Adipocyte (in vitro differentiated cells): ENCODE measurements at regions not wholly inside any gene's neighbourhood (a gene's known extent, or its start where the extent isn't known, plus 50 kb on each side); places are given as distances from the start of the nearest gene placed in this dataset.

Experiments used
- DNase-seq: peaks from one replicate; pipeline ENCODE4 v3.0.0-alpha.2; 2015; ENCODE audit warnings: low read depth
- H3K27me3 ChIP-seq: replicated peaks from 2 replicates; pipeline ENCODE4 v1.7.0; 2013; ENCODE audit warnings: mild to moderate bottlenecking, low read length, moderate library complexity; ENCODE audit not compliant: control insufficient read depth, insufficient read depth
- H3K36me3 ChIP-seq: 2 replicates; pipeline ENCODE4 v1.7.0; 2013; ENCODE audit warnings: low read length, mild to moderate bottlenecking, moderate library complexity; ENCODE audit not compliant: control insufficient read depth, insufficient read depth, severe bottlenecking
- H3K4me1 ChIP-seq: 2 replicates; pipeline ENCODE4 v1.7.0; 2013; ENCODE audit warnings: mild to moderate bottlenecking, low read length, moderate library complexity; ENCODE audit not compliant: control insufficient read depth, insufficient read depth
- H3K4me3 ChIP-seq: 2 replicates; pipeline ENCODE4 v1.7.0; 2013; ENCODE audit warnings: mild to moderate bottlenecking, low read length, moderate library complexity
- H3K9ac ChIP-seq: 2 replicates; pipeline ENCODE4 v1.7.0; 2013; ENCODE audit warnings: mild to moderate bottlenecking, low read length, moderate library complexity
- H3K9me3 ChIP-seq: 2 replicates; pipeline ENCODE4 v1.7.0; 2013; ENCODE audit warnings: mild to moderate bottlenecking, low read length, moderate library complexity; ENCODE audit not compliant: control insufficient read depth

DNA sequence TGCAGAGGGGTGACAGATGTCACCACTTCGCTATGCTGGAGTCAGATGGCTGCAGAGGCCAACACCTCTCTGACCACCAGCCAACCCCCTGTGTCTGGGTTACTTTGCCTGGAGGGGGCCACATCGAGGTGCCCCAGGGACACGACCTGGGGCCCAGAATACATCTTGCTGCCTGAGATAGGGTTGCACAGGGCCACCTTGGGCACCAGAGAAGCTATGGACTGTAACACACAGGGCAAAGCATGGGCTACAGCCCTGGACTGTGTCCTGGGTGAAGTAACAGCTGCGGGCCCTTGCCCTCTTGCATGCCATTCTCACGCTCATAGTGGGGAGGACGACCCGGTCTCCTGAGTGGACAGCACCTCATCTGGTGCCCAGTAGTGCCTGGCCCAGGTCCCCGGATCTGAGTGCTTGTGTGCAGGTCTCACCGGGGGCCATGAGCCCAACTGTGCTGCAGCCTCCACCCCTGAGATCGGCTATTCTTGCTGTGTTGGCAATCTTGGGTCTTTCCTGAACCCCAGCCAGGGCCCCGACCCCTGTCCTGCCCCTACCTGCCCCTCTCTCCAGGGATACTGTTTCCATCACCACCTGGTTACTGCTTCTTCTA lies 115.2 kb upstream of the GDF10 start:
- H3K9me3 ChIP-seq, result no peaks in the 10 kb centered on the region
- H3K36me3 ChIP-seq, result no peaks in the 10 kb centered on the region
- DNase-seq, result no peak
- no peak overlapping the region for H3K4me3 ChIP-seq
- H3K9ac ChIP-seq, result no peak overlapping the region
- no peaks in the 10 kb centered on the region for H3K27me3 ChIP-seq
- peaks cover 24% of the 10 kb centered on the region for H3K4me1 ChIP-seq

- DNase-seq, result no peak
- H3K4me3 ChIP-seq, result no peak overlapping the region
- no peaks in the 10 kb centered on the region for H3K27me3 ChIP-seq
- no peaks in the 10 kb centered on the region for H3K36me3 ChIP-seq
- H3K4me1 ChIP-seq, result peaks cover 23% of the 10 kb centered on the region
- no peak overlapping the region for H3K9ac ChIP-seq
- no peaks in the 10 kb centered on the region for H3K9me3 ChIP-seq
These were observed 113.1 kb upstream of the GDF10 start for GRCh38 chr10:47186941-47187340.

DNA sequence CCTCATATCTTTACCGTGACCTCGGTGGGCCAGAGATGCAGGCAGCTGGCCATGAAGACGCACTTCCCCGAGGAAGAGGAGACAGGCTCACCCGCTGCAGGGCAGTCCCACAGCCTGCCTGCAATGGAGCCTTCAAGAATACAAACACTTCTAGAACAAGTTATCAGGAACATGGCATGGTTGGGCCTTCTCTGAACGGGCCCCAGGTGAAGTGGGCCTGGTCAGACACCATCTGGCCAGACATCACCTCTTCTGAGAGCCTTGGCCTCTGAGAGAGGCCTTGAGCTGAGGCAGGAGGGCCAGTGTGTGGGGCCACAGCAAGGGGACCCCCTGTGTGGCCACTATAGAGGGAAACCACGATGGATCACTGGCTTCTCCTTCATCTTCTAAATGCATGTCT lies 112.4 kb upstream of the GDF10 start:
- Histone ChIP-seq H3K9ac (no peak overlapping the region), H3K9me3 (no peaks in the 10 kb centered on the region), H3K36me3 (no peaks in the 10 kb centered on the region), H3K4me3 (no peak overlapping the region), H3K4me1 (peaks cover 17% of the 10 kb centered on the region), H3K27me3 (no peaks in the 10 kb centered on the region)
- DNase-seq, result no peak

GRCh38 chr10:47188156-47188555 lies 111.8 kb upstream of the GDF10 start:
- Histone ChIP-seq H3K4me3 (no peak overlapping the region), H3K36me3 (no peaks in the 10 kb centered on the region), H3K9me3 (no peaks in the 10 kb centered on the region), H3K9ac (no peak overlapping the region), H3K27me3 (no peaks in the 10 kb centered on the region), H3K4me1 (peaks cover 11% of the 10 kb centered on the region)
- DNase-seq, result no peak

GRCh38 chr10:47189802-47190201 lies 110.2 kb upstream of the GDF10 start:
- Histone ChIP-seq H3K9me3 (no peaks in the 10 kb centered on the region), H3K4me1 (no peaks in the 10 kb centered on the region), H3K9ac (no peak overlapping the region), H3K4me3 (no peak overlapping the region), H3K36me3 (no peaks in the 10 kb centered on the region), H3K27me3 (no peaks in the 10 kb centered on the region)
- no peak for DNase-seq

DNA sequence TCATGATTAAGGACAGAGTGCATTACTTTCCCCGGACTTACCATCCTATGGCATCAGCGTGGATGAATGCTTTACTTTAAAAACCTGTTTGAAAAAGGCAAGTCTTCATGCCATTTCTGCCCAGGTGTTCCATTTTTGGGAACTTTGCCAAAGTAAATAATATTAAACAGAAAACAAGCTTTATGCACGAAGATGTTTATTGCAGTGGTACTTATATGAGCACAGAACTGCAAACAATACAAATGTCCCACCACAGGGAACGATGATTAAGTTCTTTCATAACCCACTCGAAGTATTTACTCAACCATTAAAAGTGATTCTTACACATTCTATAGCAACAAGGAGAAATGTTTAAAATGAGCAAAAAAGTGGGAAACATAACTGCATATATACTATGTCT lies 109.7 kb upstream of the GDF10 start:
- Histone ChIP-seq H3K4me3 (no peak overlapping the region), H3K4me1 (no peaks in the 10 kb centered on the region), H3K36me3 (no peaks in the 10 kb centered on the region), H3K9me3 (no peaks in the 10 kb centered on the region), H3K9ac (no peak overlapping the region), H3K27me3 (no peaks in the 10 kb centered on the region)
- DNase-seq, result no peak

DNA sequence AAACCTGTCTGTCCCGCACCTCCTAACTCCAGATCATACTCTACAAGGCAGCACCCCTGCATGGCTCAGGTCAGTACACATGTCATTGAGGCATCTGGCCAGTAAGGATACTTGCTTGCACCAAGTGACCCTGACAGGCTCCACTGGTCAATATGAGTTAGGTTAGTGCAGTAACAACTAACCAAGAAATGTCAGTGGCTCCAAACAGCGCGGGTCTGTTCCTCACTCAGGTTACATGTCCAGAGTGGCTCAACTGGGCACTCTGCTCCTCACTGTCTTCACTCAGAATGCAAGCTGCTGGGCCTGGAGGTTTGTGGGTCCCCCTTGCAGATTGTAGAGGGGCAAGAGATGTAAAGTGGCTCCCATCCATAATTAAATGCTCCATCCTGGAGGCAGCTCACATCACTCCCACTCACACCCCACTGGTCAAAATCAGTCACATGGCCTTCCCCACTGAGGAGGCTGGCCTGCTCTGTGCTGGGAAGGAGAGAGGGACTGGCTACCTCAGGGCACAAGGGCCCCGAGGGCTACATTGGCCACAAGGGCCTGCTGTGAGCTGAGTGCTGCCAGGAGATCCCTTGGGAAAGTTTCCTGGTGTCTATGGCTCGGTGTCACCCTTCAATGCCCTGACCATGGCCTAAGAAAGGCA lies 109.1 kb upstream of the GDF10 start:
- Histone ChIP-seq H3K4me3 (no peak overlapping the region), H3K36me3 (no peaks in the 10 kb centered on the region), H3K9me3 (no peaks in the 10 kb centered on the region), H3K27me3 (no peaks in the 10 kb centered on the region), H3K9ac (no peak overlapping the region), H3K4me1 (no peaks in the 10 kb centered on the region)
- no peak for DNase-seq

DNA sequence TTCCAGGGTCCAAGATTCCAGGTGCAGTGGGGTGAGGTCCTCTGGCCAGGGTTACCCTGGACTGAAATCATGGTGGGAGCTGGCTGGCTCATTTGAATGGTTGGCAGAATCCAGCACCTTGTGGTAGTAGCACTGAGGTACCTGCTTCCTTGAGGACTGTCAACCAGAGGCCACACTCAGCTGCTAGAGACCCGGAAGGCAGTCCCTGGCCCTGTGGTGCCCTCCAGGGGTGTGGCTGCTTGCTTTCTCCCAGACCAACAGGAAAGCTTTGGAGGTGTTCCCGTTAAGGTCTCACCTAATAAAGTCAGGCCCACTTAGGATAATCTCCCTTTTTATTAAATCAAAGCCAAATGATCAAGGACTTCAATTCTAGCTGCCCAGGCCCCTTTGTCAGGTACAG lies 107.7 kb upstream of the GDF10 start:
- Histone ChIP-seq H3K4me1 (no peaks in the 10 kb centered on the region), H3K9me3 (no peaks in the 10 kb centered on the region), H3K4me3 (no peak overlapping the region), H3K36me3 (no peaks in the 10 kb centered on the region), H3K27me3 (no peaks in the 10 kb centered on the region), H3K9ac (no peak overlapping the region)
- no peak for DNase-seq

GRCh38 chr10:47193666-47194065 lies 106.3 kb upstream of the GDF10 start:
- Histone ChIP-seq H3K9ac (no peak overlapping the region), H3K27me3 (no peaks in the 10 kb centered on the region), H3K36me3 (no peaks in the 10 kb centered on the region), H3K9me3 (no peaks in the 10 kb centered on the region), H3K4me3 (no peak overlapping the region), H3K4me1 (no peaks in the 10 kb centered on the region)
- DNase-seq, result no peak

DNA sequence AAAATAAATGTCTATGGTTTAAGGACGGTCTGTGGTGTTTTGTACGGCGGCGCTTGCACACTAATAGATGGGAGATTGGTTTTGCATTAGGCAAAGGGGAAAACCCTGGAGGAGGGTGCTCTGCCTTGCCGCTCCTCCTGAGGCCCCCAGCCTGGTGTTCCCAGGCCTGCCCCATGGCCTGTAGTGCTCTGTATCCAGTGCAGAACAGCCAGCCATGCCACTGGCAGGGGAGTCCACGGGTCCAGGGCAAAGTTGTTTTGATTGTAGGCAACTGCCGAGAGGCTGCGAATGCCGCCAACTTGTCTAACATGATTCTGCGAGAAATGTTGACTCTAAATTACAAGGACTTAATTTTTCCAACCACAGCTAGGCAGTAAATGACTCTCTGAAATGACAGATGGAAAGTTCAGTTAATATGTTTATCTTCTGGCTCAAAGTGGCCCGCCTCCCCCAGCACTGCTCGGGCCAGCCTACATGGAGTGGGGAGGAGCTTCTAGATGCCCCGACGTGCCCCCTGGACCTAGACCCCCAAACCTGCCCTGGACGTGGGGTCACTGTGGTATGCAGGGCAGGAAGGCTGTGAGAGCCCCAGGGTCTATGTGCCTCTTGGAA lies 104.6 kb upstream of the GDF10 start:
- no peak for DNase-seq
- Histone ChIP-seq H3K9me3 (no peaks in the 10 kb centered on the region), H3K4me1 (no peaks in the 10 kb centered on the region), H3K9ac (no peak overlapping the region), H3K36me3 (no peaks in the 10 kb centered on the region), H3K27me3 (no peaks in the 10 kb centered on the region), H3K4me3 (no peak overlapping the region)

- no peaks in the 10 kb centered on the region for H3K36me3 ChIP-seq
- H3K27me3 ChIP-seq, result no peaks in the 10 kb centered on the region
These were observed 103.3 kb upstream of the GDF10 start for GRCh38 chr10:47196691-47197090.

More at GRCh38 chr10:47196691-47197090, 103.3 kb upstream of the GDF10 start:
- Histone ChIP-seq H3K9me3 (peaks cover 4% of the 10 kb centered on the region), H3K4me3 (no peak overlapping the region), H3K9ac (no peak overlapping the region), H3K4me1 (no peaks in the 10 kb centered on the region)
- no peak for DNase-seq
